ENCODE measurements at regions not wholly inside any gene's neighbourhood (a gene's known extent, or its start where the extent isn't known, plus 50 kb on each side); places are given as distances from the start of the nearest gene placed in this dataset.

GRCh38 chr4:22984390-22984789 lies 291.7 kb downstream of the GBA3 start:
- intact Hi-C loops (cut with micrococcal nuclease; ENCODE audit: unreplicated experiment) (no loop called here), in situ Hi-C loops (cut with HindIII; ENCODE audit: low pct_unique_long_range_greater_than_20kb, low sequenced_read_pairs) (no loop called here)
- no peak overlapping the region for H3K27ac ChIP-seq (ENCODE audit: low read length)
- DNase-seq (ENCODE audit: low read depth, low spot score) (no peak), ATAC-seq (no peak)
- ChIA-PET CTCF (no interaction called here), POLR2A (no interaction called here)
- no peaks in the 10 kb centered on the region for H3K4me1 ChIP-seq (ENCODE audit: control insufficient read depth, insufficient read depth, low read length)
- BruUV-seq (replicated peaks) = no TSS peak
- H3K4me3 ChIP-seq (ENCODE audit: low read depth in 2 of 2, low read length in 2 of 2) = no peak overlapping the region
- no peaks in the 10 kb centered on the region for H3K36me3 ChIP-seq (ENCODE audit: control insufficient read depth, insufficient read depth, low read length)
- no peaks in the 10 kb centered on the region for H3K27me3 ChIP-seq (ENCODE audit: control insufficient read depth, insufficient read depth, low read length)
- H3K9me3 ChIP-seq (ENCODE audit: control insufficient read depth, insufficient read depth, low read depth, low read length) = no peaks in the 10 kb centered on the region
- TF ChIP-seq, protein P1, sequence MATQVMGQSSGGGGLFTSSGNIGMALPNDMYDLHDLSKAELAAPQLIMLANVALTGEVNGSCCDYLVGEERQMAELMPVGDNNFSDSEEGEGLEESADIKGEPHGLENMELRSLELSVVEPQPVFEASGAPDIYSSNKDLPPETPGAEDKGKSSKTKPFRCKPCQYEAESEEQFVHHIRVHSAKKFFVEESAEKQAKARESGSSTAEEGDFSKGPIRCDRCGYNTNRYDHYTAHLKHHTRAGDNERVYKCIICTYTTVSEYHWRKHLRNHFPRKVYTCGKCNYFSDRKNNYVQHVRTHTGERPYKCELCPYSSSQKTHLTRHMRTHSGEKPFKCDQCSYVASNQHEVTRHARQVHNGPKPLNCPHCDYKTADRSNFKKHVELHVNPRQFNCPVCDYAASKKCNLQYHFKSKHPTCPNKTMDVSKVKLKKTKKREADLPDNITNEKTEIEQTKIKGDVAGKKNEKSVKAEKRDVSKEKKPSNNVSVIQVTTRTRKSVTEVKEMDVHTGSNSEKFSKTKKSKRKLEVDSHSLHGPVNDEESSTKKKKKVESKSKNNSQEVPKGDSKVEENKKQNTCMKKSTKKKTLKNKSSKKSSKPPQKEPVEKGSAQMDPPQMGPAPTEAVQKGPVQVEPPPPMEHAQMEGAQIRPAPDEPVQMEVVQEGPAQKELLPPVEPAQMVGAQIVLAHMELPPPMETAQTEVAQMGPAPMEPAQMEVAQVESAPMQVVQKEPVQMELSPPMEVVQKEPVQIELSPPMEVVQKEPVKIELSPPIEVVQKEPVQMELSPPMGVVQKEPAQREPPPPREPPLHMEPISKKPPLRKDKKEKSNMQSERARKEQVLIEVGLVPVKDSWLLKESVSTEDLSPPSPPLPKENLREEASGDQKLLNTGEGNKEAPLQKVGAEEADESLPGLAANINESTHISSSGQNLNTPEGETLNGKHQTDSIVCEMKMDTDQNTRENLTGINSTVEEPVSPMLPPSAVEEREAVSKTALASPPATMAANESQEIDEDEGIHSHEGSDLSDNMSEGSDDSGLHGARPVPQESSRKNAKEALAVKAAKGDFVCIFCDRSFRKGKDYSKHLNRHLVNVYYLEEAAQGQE (IDR thresholded peaks at IDR 0.05; ENCODE audit: insufficient read depth in 1 of 2, low read depth in 2 of 2, low read length in 1 of 2) = no peak
- TF ChIP-seq, protein P2, sequence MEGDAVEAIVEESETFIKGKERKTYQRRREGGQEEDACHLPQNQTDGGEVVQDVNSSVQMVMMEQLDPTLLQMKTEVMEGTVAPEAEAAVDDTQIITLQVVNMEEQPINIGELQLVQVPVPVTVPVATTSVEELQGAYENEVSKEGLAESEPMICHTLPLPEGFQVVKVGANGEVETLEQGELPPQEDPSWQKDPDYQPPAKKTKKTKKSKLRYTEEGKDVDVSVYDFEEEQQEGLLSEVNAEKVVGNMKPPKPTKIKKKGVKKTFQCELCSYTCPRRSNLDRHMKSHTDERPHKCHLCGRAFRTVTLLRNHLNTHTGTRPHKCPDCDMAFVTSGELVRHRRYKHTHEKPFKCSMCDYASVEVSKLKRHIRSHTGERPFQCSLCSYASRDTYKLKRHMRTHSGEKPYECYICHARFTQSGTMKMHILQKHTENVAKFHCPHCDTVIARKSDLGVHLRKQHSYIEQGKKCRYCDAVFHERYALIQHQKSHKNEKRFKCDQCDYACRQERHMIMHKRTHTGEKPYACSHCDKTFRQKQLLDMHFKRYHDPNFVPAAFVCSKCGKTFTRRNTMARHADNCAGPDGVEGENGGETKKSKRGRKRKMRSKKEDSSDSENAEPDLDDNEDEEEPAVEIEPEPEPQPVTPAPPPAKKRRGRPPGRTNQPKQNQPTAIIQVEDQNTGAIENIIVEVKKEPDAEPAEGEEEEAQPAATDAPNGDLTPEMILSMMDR (IDR thresholded peaks at IDR 0.05) = no peak
- TF ChIP-seq SIN3A (IDR thresholded peaks at IDR 0.05; ENCODE audit: borderline replicate concordance, insufficient read depth, low read depth, low read length) = no peak
- TF ChIP-seq POLR2AphosphoS5 (IDR thresholded peaks at IDR 0.05; ENCODE audit: low read depth, low read length) = no peak
- TF ChIP-seq TCF7L2 (IDR thresholded peaks at IDR 0.05; ENCODE audit: low read depth, low read length) = no peak

DNA sequence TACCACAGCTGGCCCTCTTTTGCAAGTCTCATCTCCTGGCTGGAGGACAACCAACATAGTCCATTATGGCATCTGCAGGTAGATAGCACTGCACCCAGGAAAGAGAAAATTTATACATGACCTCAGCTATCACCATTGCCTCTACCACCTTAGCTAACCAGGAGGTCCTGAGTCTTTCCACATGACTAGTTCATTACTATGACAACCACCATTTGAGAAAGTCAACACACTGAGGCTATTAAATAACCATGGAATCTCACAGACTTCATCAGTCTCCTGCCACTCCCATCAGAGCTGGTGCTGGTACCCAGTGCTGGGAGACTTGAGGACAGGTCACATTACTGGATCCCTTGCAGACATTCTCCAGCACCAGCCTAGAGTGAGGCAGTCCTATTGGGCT lies 285.9 kb downstream of the GBA3 start:
- no peak for DNase-seq (ENCODE audit: low read depth, low spot score)
- ATAC-seq = no peak
- TF ChIP-seq, protein P2 (IDR thresholded peaks at IDR 0.05) = no peak
- no peak for TF ChIP-seq SIN3A (IDR thresholded peaks at IDR 0.05; ENCODE audit: borderline replicate concordance, insufficient read depth, low read depth, low read length)
- no peak for TF ChIP-seq POLR2AphosphoS5 (IDR thresholded peaks at IDR 0.05; ENCODE audit: low read depth, low read length)
- TF ChIP-seq TCF7L2 (IDR thresholded peaks at IDR 0.05; ENCODE audit: low read depth, low read length) = no peak
- TF ChIP-seq, protein P1 (IDR thresholded peaks at IDR 0.05; ENCODE audit: insufficient read depth in 1 of 2, low read depth in 2 of 2, low read length in 1 of 2) = no peak
- Histone ChIP-seq H3K4me3 (ENCODE audit: low read depth in 2 of 2, low read length in 2 of 2) (no peak overlapping the region), H3K27me3 (ENCODE audit: control insufficient read depth, insufficient read depth, low read length) (no peaks in the 10 kb centered on the region), H3K36me3 (ENCODE audit: control insufficient read depth, insufficient read depth, low read length) (no peaks in the 10 kb centered on the region), H3K9me3 (ENCODE audit: control insufficient read depth, insufficient read depth, low read depth, low read length) (0 out of 2 replicates have a peak, but pooled peaks cover 6% of the 10 kb centered on the region), H3K27ac (ENCODE audit: low read length) (no peak overlapping the region), H3K4me1 (ENCODE audit: control insufficient read depth, insufficient read depth, low read length) (no peaks in the 10 kb centered on the region)
- CTCF ChIA-PET = no interaction called here
- no TSS peak for BruUV-seq (replicated peaks)
- intact Hi-C loops (cut with micrococcal nuclease; ENCODE audit: unreplicated experiment) = no loop called here
- in situ Hi-C loops (cut with HindIII; ENCODE audit: low pct_unique_long_range_greater_than_20kb, low sequenced_read_pairs) = no loop called here
- POLR2A ChIA-PET = no interaction called here
